ENCODE measurements at regions not wholly inside any gene's neighbourhood (a gene's known extent, or its start where the extent isn't known, plus 50 kb on each side); places are given as distances from the start of the nearest gene placed in this dataset.

DNA sequence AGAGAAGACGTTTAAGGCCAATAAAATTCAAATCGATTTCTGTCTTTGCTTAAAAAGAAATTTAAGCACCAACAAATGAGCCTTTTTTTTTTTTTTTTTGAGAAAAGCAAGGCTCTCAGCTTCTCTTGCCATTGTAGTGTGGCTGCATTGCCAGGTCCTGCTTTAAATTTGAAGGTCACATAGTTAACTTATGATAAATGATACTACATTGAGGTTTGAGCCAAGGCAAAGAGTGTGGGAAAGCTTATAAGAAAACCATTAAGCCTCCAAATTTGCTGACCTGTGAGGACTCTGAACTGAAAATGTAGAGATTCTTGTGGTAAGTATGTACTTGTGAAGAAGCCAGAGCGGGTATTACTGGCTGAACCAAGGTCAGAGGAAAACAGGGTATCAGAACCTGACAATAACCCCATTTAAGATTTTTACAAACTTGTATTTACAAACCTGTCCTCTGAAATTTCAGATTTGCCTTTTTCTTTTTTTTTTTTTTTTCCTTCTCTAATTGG lies 519.7 kb upstream of the RGMA start:
- POLR2A ChIA-PET = no interaction called here
- H3K9me3 Mint-ChIP-seq = no peaks in the 10 kb centered on the region

DNA sequence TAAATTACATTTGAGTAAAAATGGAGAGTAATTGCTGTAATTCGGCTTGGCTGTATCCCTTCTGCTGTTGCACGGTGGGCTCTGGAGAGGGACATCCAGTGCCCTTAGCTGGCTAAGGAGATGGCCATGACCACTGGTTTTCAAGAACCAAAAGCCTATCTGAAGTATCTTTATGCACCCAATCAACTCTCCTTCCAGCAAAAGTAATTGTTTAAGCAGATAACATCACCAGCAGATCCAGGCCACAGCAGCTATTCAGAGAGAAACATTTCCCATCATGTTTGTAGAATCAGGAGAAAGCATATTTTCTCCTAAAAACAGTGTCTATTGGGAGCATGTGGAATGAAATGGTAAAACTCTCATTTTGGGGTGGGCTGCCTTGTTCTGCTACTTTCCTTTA lies 514.5 kb upstream of the RGMA start:
- no peaks in the 10 kb centered on the region for H3K27me3 Mint-ChIP-seq
- POLR2A ChIA-PET = no interaction called here

More for the DNA sequence above, 519.7 kb upstream of the RGMA start:
- H3K27ac Mint-ChIP-seq = no peak overlapping the region
- no peaks in the 10 kb centered on the region for H3K27me3 Mint-ChIP-seq
- no peaks in the 10 kb centered on the region for H3K4me1 Mint-ChIP-seq
- intact Hi-C loops (cut with micrococcal nuclease) = no loop called here
- DNase-seq (no peak), ATAC-seq (ENCODE audit: low read depth) (no peak)
- no peak overlapping the region for H3K4me3 Mint-ChIP-seq
- CTCF ChIA-PET = no interaction called here
- H3K36me3 Mint-ChIP-seq (ENCODE audit: low read depth) = no peaks in the 10 kb centered on the region
- TF ChIP-seq, protein P1, sequence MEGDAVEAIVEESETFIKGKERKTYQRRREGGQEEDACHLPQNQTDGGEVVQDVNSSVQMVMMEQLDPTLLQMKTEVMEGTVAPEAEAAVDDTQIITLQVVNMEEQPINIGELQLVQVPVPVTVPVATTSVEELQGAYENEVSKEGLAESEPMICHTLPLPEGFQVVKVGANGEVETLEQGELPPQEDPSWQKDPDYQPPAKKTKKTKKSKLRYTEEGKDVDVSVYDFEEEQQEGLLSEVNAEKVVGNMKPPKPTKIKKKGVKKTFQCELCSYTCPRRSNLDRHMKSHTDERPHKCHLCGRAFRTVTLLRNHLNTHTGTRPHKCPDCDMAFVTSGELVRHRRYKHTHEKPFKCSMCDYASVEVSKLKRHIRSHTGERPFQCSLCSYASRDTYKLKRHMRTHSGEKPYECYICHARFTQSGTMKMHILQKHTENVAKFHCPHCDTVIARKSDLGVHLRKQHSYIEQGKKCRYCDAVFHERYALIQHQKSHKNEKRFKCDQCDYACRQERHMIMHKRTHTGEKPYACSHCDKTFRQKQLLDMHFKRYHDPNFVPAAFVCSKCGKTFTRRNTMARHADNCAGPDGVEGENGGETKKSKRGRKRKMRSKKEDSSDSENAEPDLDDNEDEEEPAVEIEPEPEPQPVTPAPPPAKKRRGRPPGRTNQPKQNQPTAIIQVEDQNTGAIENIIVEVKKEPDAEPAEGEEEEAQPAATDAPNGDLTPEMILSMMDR (IDR thresholded peaks at IDR 0.05) = no peak

DNA sequence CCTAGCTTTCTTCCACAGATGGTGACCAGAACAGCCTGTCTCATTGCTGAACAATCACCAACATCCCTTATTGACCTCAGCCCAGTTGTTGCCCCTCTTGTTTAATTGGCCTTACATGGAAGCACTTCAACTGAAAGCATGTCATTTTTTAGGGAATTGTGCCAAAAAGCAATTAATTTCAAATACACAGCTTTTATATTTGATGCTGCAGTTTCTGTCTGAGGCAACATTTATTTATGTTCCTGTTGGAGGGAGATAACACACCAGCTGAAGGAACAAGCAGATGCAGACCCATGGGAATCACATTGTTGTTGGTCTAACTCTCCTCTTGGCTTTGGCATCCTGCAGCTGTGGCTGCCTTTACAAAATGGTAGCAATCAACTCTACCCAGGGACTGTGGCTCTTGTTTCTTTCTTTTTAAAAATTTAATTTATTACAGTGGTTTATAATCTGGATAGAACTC lies 498.1 kb upstream of the RGMA start:
- CTCF ChIA-PET = no interaction called here
- POLR2A ChIA-PET = no interaction called here
- no peak for ATAC-seq (ENCODE audit: low read depth)
- no peaks in the 10 kb centered on the region for H3K36me3 Mint-ChIP-seq (ENCODE audit: low read depth)
- no peaks in the 10 kb centered on the region for H3K4me1 Mint-ChIP-seq
- H3K27me3 Mint-ChIP-seq = peaks cover 4% of the 10 kb centered on the region
- H3K9me3 Mint-ChIP-seq = peaks cover 4% of the 10 kb centered on the region
- TF ChIP-seq, protein P1 (IDR thresholded peaks at IDR 0.05) = no peak
- H3K27ac Mint-ChIP-seq = no peak overlapping the region
- no peak for DNase-seq
- intact Hi-C loops (cut with micrococcal nuclease) = no loop called here
- H3K4me3 Mint-ChIP-seq = no peak overlapping the region

More for the DNA sequence above, 514.5 kb upstream of the RGMA start:
- ATAC-seq (ENCODE audit: low read depth) (no peak), DNase-seq (no peak)
- CTCF ChIA-PET = no interaction called here
- no peak overlapping the region for H3K4me3 Mint-ChIP-seq
- TF ChIP-seq, protein P1 (IDR thresholded peaks at IDR 0.05) = no peak
- no peak overlapping the region for H3K27ac Mint-ChIP-seq
- H3K9me3 Mint-ChIP-seq = no peaks in the 10 kb centered on the region
- H3K4me1 Mint-ChIP-seq = no peaks in the 10 kb centered on the region
- intact Hi-C loops (cut with micrococcal nuclease) = no loop called here
- H3K36me3 Mint-ChIP-seq (ENCODE audit: low read depth) = no peaks in the 10 kb centered on the region

DNA sequence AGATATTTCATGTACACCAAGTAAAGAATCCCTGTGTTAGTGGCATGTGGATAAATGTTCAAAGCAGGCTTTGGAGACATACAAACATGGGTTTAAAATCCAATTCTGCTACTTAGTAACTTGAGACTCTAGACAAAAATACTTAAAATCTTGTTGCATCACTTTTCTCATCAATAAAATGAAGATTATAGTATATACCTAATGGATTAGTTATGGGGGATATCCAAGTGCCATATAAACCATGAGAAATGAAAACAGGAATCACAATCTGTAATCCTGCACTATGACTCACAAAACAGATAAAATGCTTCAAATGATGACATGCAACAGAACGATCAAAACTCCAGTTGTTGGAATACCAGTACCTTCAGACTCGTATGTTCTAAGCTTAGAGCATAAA lies 496.0 kb upstream of the RGMA start:
- Mint-ChIP-seq H3K4me1 (no peaks in the 10 kb centered on the region), H3K4me3 (no peak overlapping the region), H3K27me3 (peaks cover 4% of the 10 kb centered on the region), H3K27ac (no peak overlapping the region), H3K36me3 (ENCODE audit: low read depth) (no peaks in the 10 kb centered on the region), H3K9me3 (peaks cover 7% of the 10 kb centered on the region)
- ChIA-PET POLR2A (no interaction called here), CTCF (no interaction called here)
- intact Hi-C loops (cut with micrococcal nuclease) = no loop called here
- DNase-seq (no peak), ATAC-seq (ENCODE audit: low read depth) (no peak)
- TF ChIP-seq, protein P1 (IDR thresholded peaks at IDR 0.05) = no peak

DNA sequence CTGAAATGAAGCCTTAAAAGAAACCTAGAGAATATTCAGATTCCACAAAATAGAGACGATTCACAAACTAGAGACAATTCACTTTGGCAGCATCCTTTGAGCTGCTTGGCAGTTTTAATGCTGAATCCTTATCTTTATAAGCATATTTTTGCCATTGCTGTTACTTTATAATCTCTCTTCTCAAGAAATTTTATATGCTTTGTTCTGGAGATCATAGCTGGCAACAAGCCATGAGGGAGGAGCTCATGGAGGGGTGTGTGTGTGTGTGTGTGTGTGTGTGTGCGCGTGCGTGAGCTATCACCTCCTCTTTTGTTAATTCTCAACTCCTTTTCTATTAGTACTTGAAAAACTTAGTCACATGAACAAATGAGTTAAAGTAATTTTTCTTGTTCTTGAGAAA lies 495.0 kb upstream of the RGMA start:
- Mint-ChIP-seq H3K4me1 (no peaks in the 10 kb centered on the region), H3K4me3 (no peak overlapping the region), H3K27me3 (no peaks in the 10 kb centered on the region), H3K27ac (no peak overlapping the region), H3K36me3 (ENCODE audit: low read depth) (no peaks in the 10 kb centered on the region), H3K9me3 (peaks cover 10% of the 10 kb centered on the region)
- ChIA-PET CTCF (no interaction called here), POLR2A (no interaction called here)
- DNase-seq (no peak), ATAC-seq (ENCODE audit: low read depth) (no peak)
- TF ChIP-seq, protein P1 (IDR thresholded peaks at IDR 0.05) = no peak
- intact Hi-C loops (cut with micrococcal nuclease) = no loop called here

Measured in activated B cell treated with CpG ODN at 0.5 μM for 24 hours (primary cell).